ENCODE measurements at regions not wholly inside any gene's neighbourhood (a gene's known extent, or its start where the extent isn't known, plus 50 kb on each side); places are given as distances from the start of the nearest gene placed in this dataset.

DNA sequence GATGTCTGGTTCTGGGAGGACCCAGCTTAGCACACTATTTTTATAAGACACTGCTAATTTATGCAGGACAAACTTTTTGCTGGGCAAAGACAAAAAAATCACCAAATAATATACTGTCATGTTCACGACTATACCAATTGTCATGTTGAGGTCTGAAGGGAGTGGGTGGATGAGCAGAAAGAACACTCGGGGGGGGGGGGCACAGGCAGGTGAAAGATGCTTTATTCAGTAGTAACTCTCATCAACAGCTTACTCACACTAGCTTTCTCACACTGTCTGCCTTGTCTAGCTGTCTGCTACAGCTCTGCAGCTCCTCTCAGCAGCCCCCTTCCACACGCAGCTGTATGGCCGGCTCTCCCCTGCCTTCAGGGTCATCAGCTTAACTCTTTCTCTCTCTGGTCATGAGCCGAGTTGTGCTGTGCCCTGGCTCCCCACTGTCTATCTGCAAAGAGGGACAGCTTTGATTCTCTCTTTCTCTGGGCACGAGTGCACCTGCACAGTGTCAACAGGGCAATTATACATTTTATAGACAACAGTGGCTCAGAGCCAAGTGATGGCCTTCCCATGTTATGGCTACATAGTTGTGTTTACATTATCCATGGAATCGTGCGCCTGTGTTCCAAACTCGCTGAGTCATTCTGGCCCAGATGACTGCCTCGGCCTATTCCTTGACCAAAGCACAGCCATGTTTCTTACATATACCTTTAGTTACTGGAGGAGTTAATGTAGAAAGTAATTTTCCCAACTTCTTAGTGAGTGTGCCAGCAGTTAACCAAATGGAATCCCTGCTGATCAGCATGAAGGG lies 187.7 kb upstream of the PRSS16 start (continued):
- TF ChIP-seq ARID5B (CRISPR knock-in tag; IDR thresholded peaks at IDR 0.05) (peak; percentile 45; the same call in 1 of the 2 replicates), HMGA1 (CRISPR knock-in tag; conservative IDR thresholded peaks at IDR 0.05) (no peak), POLR2AphosphoS5 (IDR thresholded peaks at IDR 0.05; ENCODE audit: low read depth, low read length) (no peak), FOXO1 (CRISPR knock-in tag; IDR thresholded peaks at IDR 0.05) (0 out of 2 replicates have a peak, but pooled peaks have one; percentile 8), MIER2 (CRISPR knock-in tag; IDR thresholded peaks at IDR 0.05) (no peak)
- TF ChIP-seq, protein P1, sequence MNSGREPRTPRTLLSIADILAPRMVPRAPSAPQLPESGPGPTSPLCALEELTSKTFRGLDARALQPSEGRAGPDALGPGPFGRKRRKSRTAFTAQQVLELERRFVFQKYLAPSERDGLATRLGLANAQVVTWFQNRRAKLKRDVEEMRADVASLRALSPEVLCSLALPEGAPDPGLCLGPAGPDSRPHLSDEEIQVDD (CRISPR knock-in tag; IDR thresholded peaks at IDR 0.05; ENCODE audit: borderline replicate concordance): no peak

DNA sequence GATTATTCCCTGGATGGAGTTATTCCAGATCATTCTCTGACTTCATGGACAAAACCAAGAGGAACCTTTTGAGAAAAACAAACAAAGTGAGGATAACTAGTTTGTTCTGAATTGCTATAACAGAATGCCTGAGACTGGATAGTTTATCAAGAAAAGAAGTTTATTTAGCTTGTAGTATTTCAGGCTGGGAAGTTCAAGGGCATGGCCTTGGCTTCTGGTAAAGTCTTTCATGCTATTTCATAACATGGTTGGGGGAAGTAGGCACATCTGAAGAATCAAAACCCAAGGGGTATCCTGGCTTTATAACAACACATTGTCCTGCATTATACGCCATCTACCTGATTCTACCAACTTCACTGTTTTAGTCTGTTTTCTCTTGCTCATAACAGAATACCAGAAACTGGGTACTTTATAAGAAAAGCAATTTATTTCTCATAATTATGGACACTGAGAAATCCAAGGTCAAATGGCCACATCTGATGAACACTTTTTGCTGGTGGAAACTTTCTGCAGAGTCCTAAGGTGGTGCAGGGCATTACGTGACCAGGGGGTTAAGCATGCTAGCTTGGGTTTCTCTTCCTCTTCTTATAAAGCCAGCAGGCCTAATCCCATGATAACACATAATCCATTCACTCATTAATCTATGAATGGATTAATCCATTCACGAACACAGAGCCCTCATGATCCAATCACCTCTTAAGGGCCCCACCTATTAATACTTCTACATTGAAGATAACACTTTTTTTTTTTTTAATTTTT lies 186.1 kb upstream of the PRSS16 start:
- POLR2A ChIA-PET: no interaction called here
- peak; percentile 17; the same call in 1 of the 2 replicates for TF ChIP-seq HNF4A (CRISPR knock-in tag; IDR thresholded peaks at IDR 0.05)
- no peak for TF ChIP-seq PHF20 (CRISPR knock-in tag; IDR thresholded peaks at IDR 0.05)
- TF ChIP-seq SAP130 (CRISPR knock-in tag; IDR thresholded peaks at IDR 0.05; ENCODE audit: low read depth): peak; percentile 23; the same call in 1 of the 2 replicates
- TF ChIP-seq ZNF441 (CRISPR knock-in tag; IDR thresholded peaks at IDR 0.05; ENCODE audit: borderline replicate concordance): no peak
- no peak for TF ChIP-seq SP140L (CRISPR knock-in tag; IDR thresholded peaks at IDR 0.05; ENCODE audit: borderline replicate concordance)
- TF ChIP-seq GATAD2A (CRISPR knock-in tag; IDR thresholded peaks at IDR 0.05): peak; percentile 43; the same call in 1 of the 2 replicates
- TF ChIP-seq KLF6 (CRISPR knock-in tag; IDR thresholded peaks at IDR 0.05): no peak
- TF ChIP-seq, protein P2, sequence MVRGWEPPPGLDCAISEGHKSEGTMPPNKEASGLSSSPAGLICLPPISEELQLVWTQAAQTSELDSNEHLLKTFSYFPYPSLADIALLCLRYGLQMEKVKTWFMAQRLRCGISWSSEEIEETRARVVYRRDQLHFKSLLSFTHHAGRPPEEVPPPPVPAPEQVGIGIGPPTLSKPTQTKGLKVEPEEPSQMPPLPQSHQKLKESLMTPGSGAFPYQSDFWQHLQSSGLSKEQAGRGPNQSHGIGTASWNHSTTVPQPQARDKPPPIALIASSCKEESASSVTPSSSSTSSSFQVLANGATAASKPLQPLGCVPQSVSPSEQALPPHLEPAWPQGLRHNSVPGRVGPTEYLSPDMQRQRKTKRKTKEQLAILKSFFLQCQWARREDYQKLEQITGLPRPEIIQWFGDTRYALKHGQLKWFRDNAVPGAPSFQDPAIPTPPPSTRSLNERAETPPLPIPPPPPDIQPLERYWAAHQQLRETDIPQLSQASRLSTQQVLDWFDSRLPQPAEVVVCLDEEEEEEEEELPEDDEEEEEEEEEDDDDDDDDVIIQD (CRISPR knock-in tag; IDR thresholded peaks at IDR 0.05; ENCODE audit: low read depth): 0 out of 2 replicates have a peak, but pooled peaks have one; percentile 29
- TF ChIP-seq MTA1 (CRISPR knock-in tag; IDR thresholded peaks at IDR 0.05; ENCODE audit: borderline replicate concordance): no peak
- no peak for TF ChIP-seq SATB2 (CRISPR knock-in tag; IDR thresholded peaks at IDR 0.05)

More for the DNA sequence above, 186.1 kb upstream of the PRSS16 start:
- no peaks in the 10 kb centered on the region for H4K20me1 ChIP-seq (ENCODE audit: insufficient read depth, low read length)
- no peak overlapping the region for H3K9ac ChIP-seq (ENCODE audit: insufficient read depth, low read depth, low read length)
- WGBS (ENCODE audit: low lambda C conversion rate): 53% methylated on average over 3 of the region's 3 CpGs
- DNase-seq (ENCODE audit: low spot score): peak; percentile 18
- H3K36me3 ChIP-seq (replicated peaks in 1 of 2; ENCODE audit: control insufficient read depth in 1 of 2, insufficient read depth in 2 of 2, low read length in 2 of 2): no peaks in the 10 kb centered on the region
- CTCF ChIA-PET (ENCODE audit: low intra/inter-chr PET ratio, low total read pairs): no interaction called here
- in situ Hi-C loops (cut with HindIII; ENCODE audit: extremely low pct_ligation_motif_present, low pct_unique_long_range_greater_than_20kb) (no loop called here), intact Hi-C loops (cut with micrococcal nuclease; ENCODE audit: unreplicated experiment) (no loop called here)
- no peak for ATAC-seq
- H3K79me2 ChIP-seq (ENCODE audit: insufficient read depth, low read length): no peaks in the 10 kb centered on the region
- FAIRE-seq: no peak
- H3K4me2 ChIP-seq (ENCODE audit: low read depth, low read length): no peak overlapping the region
- no peaks in the 10 kb centered on the region for H3K27me3 ChIP-seq (ENCODE audit: control insufficient read depth in 1 of 2, insufficient read depth in 2 of 2, low read length in 2 of 2)
- H3K27ac ChIP-seq (ENCODE audit: extremely low read length, insufficient read depth, low read length): no peak overlapping the region
- H3K4me3 ChIP-seq (replicated peaks in 1 of 3; ENCODE audit: insufficient read depth in 1 of 3, low read depth in 2 of 3, low read length in 3 of 3): no peak overlapping the region
- no peaks in the 10 kb centered on the region for H3K9me3 ChIP-seq (ENCODE audit: low read length)
- peaks cover 29% of the 10 kb centered on the region for H3K4me1 ChIP-seq (ENCODE audit: insufficient read depth, low read length)
- H2AFZ ChIP-seq (ENCODE audit: low read length): no peak overlapping the region
- no TSS peak for BruUV-seq (replicated peaks)

Measured in HepG2 (cell line).